ENCODE measurements at regions not wholly inside any gene's neighbourhood (a gene's known extent, or its start where the extent isn't known, plus 50 kb on each side); places are given as distances from the start of the nearest gene placed in this dataset.

DNA sequence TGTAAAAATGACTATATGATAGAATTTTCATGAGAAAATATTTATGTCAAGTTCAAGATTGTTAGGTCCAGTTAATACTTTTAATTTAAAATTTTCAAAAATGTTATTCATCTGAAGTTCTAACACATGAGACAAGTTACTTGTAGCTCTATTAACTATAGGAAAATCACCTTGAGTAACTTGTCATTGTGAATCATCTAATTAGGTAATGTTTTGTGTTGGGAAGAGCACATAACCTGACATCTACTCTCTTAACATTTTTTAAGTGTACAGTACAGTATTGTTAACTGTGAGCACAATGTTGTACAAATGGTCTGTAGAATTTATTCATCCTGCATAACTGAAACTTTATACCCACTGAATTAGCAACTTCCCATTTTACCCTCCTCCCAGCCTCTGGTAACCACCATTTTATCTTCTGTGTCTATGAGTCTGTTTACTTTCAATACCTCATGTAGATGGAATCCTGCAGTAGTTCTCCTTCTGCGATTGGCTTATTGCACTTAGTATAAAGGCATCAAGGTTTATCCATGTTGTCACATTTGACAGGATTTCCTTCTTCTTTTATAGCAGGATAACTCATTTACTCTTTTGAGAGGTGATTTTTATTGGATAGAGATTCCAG is 54.6 kb downstream of the ARL4A start:
- H2BK5ac ChIP-seq (ENCODE audit: low read length) = no peak overlapping the region
- H3K79me1 ChIP-seq (ENCODE audit: low read depth, low read length) = no peaks in the 10 kb centered on the region
- WGBS, 2 donors (ENCODE audit: extremely low coverage in 2 of 2, insufficient read length in 2 of 2, insufficient replicate concordance in 1 of 2) = no CpG with 5 or more reads among the region's 1 CpG
- no peak overlapping the region for H3K18ac ChIP-seq (ENCODE audit: low read length)
- H3K14ac ChIP-seq (ENCODE audit: low read length) = no peak overlapping the region
- no peaks in the 10 kb centered on the region for H3K9me3 ChIP-seq (replicated peaks in 1 of 2; ENCODE audit: control insufficient read depth in 2 of 2, insufficient read depth in 1 of 2, low read depth in 1 of 2, low read length in 2 of 2)
- no peak overlapping the region for H3K23ac ChIP-seq (ENCODE audit: low read depth, low read length, poor library complexity)
- H3K4me2 ChIP-seq (ENCODE audit: insufficient read depth, low read length, poor library complexity, severe bottlenecking) = no peak overlapping the region
- no peak for DNase-seq (ENCODE audit: low spot score)
- H3K4me1 ChIP-seq (ENCODE audit: control insufficient read depth in 2 of 2, insufficient read depth in 1 of 2, low read depth in 1 of 2, low read length in 2 of 2) = peaks cover 0 to 2% of the 10 kb centered on the region in 2 donors
- no peak overlapping the region for H3K4me3 ChIP-seq (ENCODE audit: low read length in 2 of 2)
- H3K27ac ChIP-seq (replicated peaks; ENCODE audit: low read length) = no peak overlapping the region
- H4K91ac ChIP-seq (ENCODE audit: low read depth, low read length, poor library complexity) = no peak overlapping the region
- H3K9ac ChIP-seq (ENCODE audit: low read depth, low read length, poor library complexity) = no peak overlapping the region
- no peak overlapping the region for H2BK15ac ChIP-seq (ENCODE audit: low read length)
- no peak overlapping the region for H2AK5ac ChIP-seq (ENCODE audit: low read depth, low read length)
- no peak overlapping the region for H2BK12ac ChIP-seq (ENCODE audit: low read length)
- no peak overlapping the region for H2AFZ ChIP-seq (ENCODE audit: low read length)
- no peaks in the 10 kb centered on the region for H3K27me3 ChIP-seq (ENCODE audit: control insufficient read depth in 3 of 3, insufficient read depth in 3 of 3, low read depth in 1 of 3, low read length in 3 of 3)
- H4K8ac ChIP-seq (ENCODE audit: low read depth, low read length) = no peak overlapping the region
- no peak overlapping the region for H3K4ac ChIP-seq (ENCODE audit: low read length)
- no peak overlapping the region for H2BK120ac ChIP-seq (ENCODE audit: low read depth, low read length)
- H3K36me3 ChIP-seq (replicated peaks in 1 of 2; ENCODE audit: control insufficient read depth in 2 of 2, insufficient read depth in 2 of 2, low read length in 2 of 2) = no peaks in the 10 kb centered on the region

DNA sequence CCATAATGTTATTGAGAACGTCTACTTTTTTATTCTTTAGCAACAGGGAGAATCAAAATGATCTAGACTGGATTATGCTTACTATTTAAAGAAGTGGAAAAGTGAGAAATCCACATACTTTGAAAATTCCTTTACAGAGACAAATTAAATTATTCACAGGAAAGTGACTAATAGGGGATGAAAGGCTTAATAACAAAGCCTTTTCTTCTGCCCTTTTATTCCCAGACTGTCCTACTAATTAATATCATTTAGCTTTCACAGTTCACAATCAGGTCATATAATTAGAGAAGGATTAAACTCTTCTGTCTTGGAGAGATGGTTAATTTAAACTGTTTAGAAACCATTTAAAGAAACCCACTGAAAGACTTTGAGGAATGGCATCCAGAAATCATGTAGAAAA is 58.8 kb downstream of the ARL4A start:
- Histone ChIP-seq H3K23ac (ENCODE audit: low read depth, low read length, poor library complexity) (no peak overlapping the region), H2AK5ac (ENCODE audit: low read depth, low read length) (no peak overlapping the region), H3K9me3 (replicated peaks in 1 of 2; ENCODE audit: control insufficient read depth in 2 of 2, insufficient read depth in 1 of 2, low read depth in 1 of 2, low read length in 2 of 2) (peaks cover 0 to 3% of the 10 kb centered on the region in 2 donors), H2AFZ (ENCODE audit: low read length) (no peak overlapping the region), H3K4ac (ENCODE audit: low read length) (no peak overlapping the region), H3K4me2 (ENCODE audit: insufficient read depth, low read length, poor library complexity, severe bottlenecking) (no peak overlapping the region), H3K27me3 (ENCODE audit: control insufficient read depth in 3 of 3, insufficient read depth in 3 of 3, low read depth in 1 of 3, low read length in 3 of 3) (no peaks in the 10 kb centered on the region), H4K91ac (ENCODE audit: low read depth, low read length, poor library complexity) (no peak overlapping the region), H3K79me1 (ENCODE audit: low read depth, low read length) (no peaks in the 10 kb centered on the region), H3K4me1 (ENCODE audit: control insufficient read depth in 2 of 2, insufficient read depth in 1 of 2, low read depth in 1 of 2, low read length in 2 of 2) (no peaks in the 10 kb centered on the region), H2BK120ac (ENCODE audit: low read depth, low read length) (no peak overlapping the region), H3K4me3 (ENCODE audit: low read length in 2 of 2) (no peak overlapping the region), H4K8ac (ENCODE audit: low read depth, low read length) (no peak overlapping the region), H3K9ac (ENCODE audit: low read depth, low read length, poor library complexity) (no peak overlapping the region), H2BK15ac (ENCODE audit: low read length) (no peak overlapping the region), H3K36me3 (replicated peaks in 1 of 2; ENCODE audit: control insufficient read depth in 2 of 2, insufficient read depth in 2 of 2, low read length in 2 of 2) (no peaks in the 10 kb centered on the region), H3K14ac (ENCODE audit: low read length) (no peak overlapping the region), H2BK12ac (ENCODE audit: low read length) (no peak overlapping the region), H3K27ac (replicated peaks; ENCODE audit: low read length) (no peak overlapping the region), H3K18ac (ENCODE audit: low read length) (no peak overlapping the region), H2BK5ac (ENCODE audit: low read length) (no peak overlapping the region)
- DNase-seq (ENCODE audit: low spot score) = no peak
- no CpG with 5 or more reads among the region's 1 CpG for WGBS, 2 donors (ENCODE audit: extremely low coverage in 2 of 2, insufficient read length in 2 of 2, insufficient replicate concordance in 1 of 2)

- H2AK5ac ChIP-seq (ENCODE audit: low read depth, low read length) = no peak overlapping the region
- H3K23ac ChIP-seq (ENCODE audit: low read depth, low read length, poor library complexity) = no peak overlapping the region
- H3K36me3 ChIP-seq (replicated peaks in 1 of 2; ENCODE audit: control insufficient read depth in 2 of 2, insufficient read depth in 2 of 2, low read length in 2 of 2) = no peaks in the 10 kb centered on the region
- H4K91ac ChIP-seq (ENCODE audit: low read depth, low read length, poor library complexity) = no peak overlapping the region
- no peak overlapping the region for H3K9ac ChIP-seq (ENCODE audit: low read depth, low read length, poor library complexity)
- no peak overlapping the region for H3K4me3 ChIP-seq (ENCODE audit: low read length in 2 of 2)
- no peak overlapping the region for H3K27ac ChIP-seq (replicated peaks; ENCODE audit: low read length)
- peaks cover 0 to 3% of the 10 kb centered on the region in 2 donors for H3K9me3 ChIP-seq (replicated peaks in 1 of 2; ENCODE audit: control insufficient read depth in 2 of 2, insufficient read depth in 1 of 2, low read depth in 1 of 2, low read length in 2 of 2)
- no peak for DNase-seq (ENCODE audit: low spot score)
- WGBS, 2 donors (ENCODE audit: extremely low coverage in 2 of 2, insufficient read length in 2 of 2, insufficient replicate concordance in 1 of 2) = no CpG with 5 or more reads among the region's 10 CpGs
- H3K79me1 ChIP-seq (ENCODE audit: low read depth, low read length) = no peaks in the 10 kb centered on the region
- H2BK120ac ChIP-seq (ENCODE audit: low read depth, low read length) = no peak overlapping the region
- H3K4ac ChIP-seq (ENCODE audit: low read length) = no peak overlapping the region
- no peak overlapping the region for H2BK15ac ChIP-seq (ENCODE audit: low read length)
- no peak overlapping the region for H3K4me2 ChIP-seq (ENCODE audit: insufficient read depth, low read length, poor library complexity, severe bottlenecking)
- H3K14ac ChIP-seq (ENCODE audit: low read length) = no peak overlapping the region
- no peaks in the 10 kb centered on the region for H3K4me1 ChIP-seq (ENCODE audit: control insufficient read depth in 2 of 2, insufficient read depth in 1 of 2, low read depth in 1 of 2, low read length in 2 of 2)
- H2BK12ac ChIP-seq (ENCODE audit: low read length) = no peak overlapping the region
- H2BK5ac ChIP-seq (ENCODE audit: low read length) = no peak overlapping the region
- H4K8ac ChIP-seq (ENCODE audit: low read depth, low read length) = no peak overlapping the region
- no peaks in the 10 kb centered on the region for H3K27me3 ChIP-seq (ENCODE audit: control insufficient read depth in 3 of 3, insufficient read depth in 3 of 3, low read depth in 1 of 3, low read length in 3 of 3)
- no peak overlapping the region for H3K18ac ChIP-seq (ENCODE audit: low read length)
- H2AFZ ChIP-seq (ENCODE audit: low read length) = no peak overlapping the region
Observed at GRCh38 chr7:12747687-12748306, 60.4 kb downstream of the ARL4A start.

GRCh38 chr7:12749069-12749468 is 61.6 kb downstream of the ARL4A start:
- no peaks in the 10 kb centered on the region for H3K4me1 ChIP-seq (ENCODE audit: control insufficient read depth in 2 of 2, insufficient read depth in 1 of 2, low read depth in 1 of 2, low read length in 2 of 2)
- no peak overlapping the region for H2BK15ac ChIP-seq (ENCODE audit: low read length)
- no peak overlapping the region for H2AFZ ChIP-seq (ENCODE audit: low read length)
- H2BK120ac ChIP-seq (ENCODE audit: low read depth, low read length) = no peak overlapping the region
- H3K36me3 ChIP-seq (replicated peaks in 1 of 2; ENCODE audit: control insufficient read depth in 2 of 2, insufficient read depth in 2 of 2, low read length in 2 of 2) = no peaks in the 10 kb centered on the region
- H3K4ac ChIP-seq (ENCODE audit: low read length) = no peak overlapping the region
- H3K27me3 ChIP-seq (ENCODE audit: control insufficient read depth in 3 of 3, insufficient read depth in 3 of 3, low read depth in 1 of 3, low read length in 3 of 3) = no peaks in the 10 kb centered on the region
- no peak overlapping the region for H4K91ac ChIP-seq (ENCODE audit: low read depth, low read length, poor library complexity)
- no peak overlapping the region for H3K9ac ChIP-seq (ENCODE audit: low read depth, low read length, poor library complexity)
- H2AK5ac ChIP-seq (ENCODE audit: low read depth, low read length) = no peak overlapping the region
- no peak overlapping the region for H3K14ac ChIP-seq (ENCODE audit: low read length)
- H3K18ac ChIP-seq (ENCODE audit: low read length) = no peak overlapping the region
- H3K4me2 ChIP-seq (ENCODE audit: insufficient read depth, low read length, poor library complexity, severe bottlenecking) = no peak overlapping the region
- H3K79me1 ChIP-seq (ENCODE audit: low read depth, low read length) = no peaks in the 10 kb centered on the region
- no peak for DNase-seq (ENCODE audit: low spot score)
- no peak overlapping the region for H3K23ac ChIP-seq (ENCODE audit: low read depth, low read length, poor library complexity)
- no peak overlapping the region for H3K27ac ChIP-seq (replicated peaks; ENCODE audit: low read length)
- H3K9me3 ChIP-seq (replicated peaks in 1 of 2; ENCODE audit: control insufficient read depth in 2 of 2, insufficient read depth in 1 of 2, low read depth in 1 of 2, low read length in 2 of 2) = peaks cover 0 to 3% of the 10 kb centered on the region in 2 donors
- H2BK12ac ChIP-seq (ENCODE audit: low read length) = no peak overlapping the region
- H4K8ac ChIP-seq (ENCODE audit: low read depth, low read length) = no peak overlapping the region
- WGBS, 2 donors (ENCODE audit: extremely low coverage in 2 of 2, insufficient read length in 2 of 2, insufficient replicate concordance in 1 of 2) = no CpG with 5 or more reads among the region's 3 CpGs
- H3K4me3 ChIP-seq (ENCODE audit: low read length in 2 of 2) = no peak overlapping the region
- H2BK5ac ChIP-seq (ENCODE audit: low read length) = no peak overlapping the region

All from neuronal stem cell (in vitro differentiated cells).